VCaP (cell line): ENCODE measurements at regions not wholly inside any gene's neighbourhood (a gene's known extent, or its start where the extent isn't known, plus 50 kb on each side); places are given as distances from the start of the nearest gene placed in this dataset.
"Not testable (repeated sequence)": the region's sequence is repeated elsewhere in the genome, so short reads cannot be mapped to it uniquely, and the experiment has no call there.

Experiments used
- H3K27ac ChIP-seq: fragments of 450-650 bp; 2 replicates; pipeline ENCODE4 v1.5.1; 2017
- TF ChIP-seq, protein P1 (sequence below): fragments of 450-650 bp; conservative IDR thresholded peaks from 2 replicates; pipeline ENCODE4 v1.5.1; 2017; ENCODE audit warnings: mild to moderate bottlenecking, moderate library complexity

DNA sequence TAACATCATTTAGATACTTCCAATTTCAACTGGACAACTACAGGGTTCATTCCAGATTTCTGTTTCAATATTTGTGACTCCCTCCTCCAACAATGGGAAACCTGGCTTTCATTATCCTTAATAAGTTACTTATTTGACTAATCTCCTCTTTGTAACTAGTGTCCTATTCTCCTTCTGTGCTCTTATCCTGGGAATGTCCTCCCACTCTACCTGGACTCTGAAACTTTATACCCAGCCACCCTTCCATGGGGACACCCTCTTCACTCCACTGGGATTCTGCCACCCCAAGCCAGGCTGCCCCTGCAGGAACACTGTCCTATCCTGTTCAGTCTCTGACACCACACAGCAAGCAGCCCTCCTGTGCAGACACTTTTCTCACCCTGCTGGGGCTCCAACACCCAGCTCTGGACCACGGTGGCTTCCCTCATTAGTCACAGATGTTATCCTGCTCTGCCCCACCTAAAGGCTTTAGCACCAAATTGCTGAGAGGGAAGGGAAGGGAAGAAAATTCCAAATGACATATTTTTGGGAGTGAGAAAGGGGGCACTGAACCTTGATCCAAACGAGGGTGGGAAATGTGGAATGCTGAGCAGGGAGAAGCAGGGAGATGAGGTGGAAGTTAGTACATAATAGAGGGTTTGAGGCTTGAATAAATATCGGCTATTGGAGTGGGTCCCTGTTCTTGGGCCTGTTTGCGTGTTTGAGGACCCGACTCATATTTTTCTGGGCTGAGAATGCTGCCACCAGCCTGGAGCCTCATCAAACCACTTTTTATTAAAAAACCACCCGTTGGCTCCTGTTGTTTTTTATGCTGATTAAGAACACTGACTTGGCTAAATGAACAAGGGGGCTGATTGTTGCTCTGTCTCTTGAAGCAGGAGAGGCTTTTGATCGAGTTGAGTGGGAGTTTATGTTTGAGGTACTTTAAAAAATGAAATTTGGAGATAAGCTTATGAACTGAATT, 54.0 kb upstream of the AKIRIN2 start:
- H3K27ac ChIP-seq = no peak overlapping the region
- TF ChIP-seq, protein P1, sequence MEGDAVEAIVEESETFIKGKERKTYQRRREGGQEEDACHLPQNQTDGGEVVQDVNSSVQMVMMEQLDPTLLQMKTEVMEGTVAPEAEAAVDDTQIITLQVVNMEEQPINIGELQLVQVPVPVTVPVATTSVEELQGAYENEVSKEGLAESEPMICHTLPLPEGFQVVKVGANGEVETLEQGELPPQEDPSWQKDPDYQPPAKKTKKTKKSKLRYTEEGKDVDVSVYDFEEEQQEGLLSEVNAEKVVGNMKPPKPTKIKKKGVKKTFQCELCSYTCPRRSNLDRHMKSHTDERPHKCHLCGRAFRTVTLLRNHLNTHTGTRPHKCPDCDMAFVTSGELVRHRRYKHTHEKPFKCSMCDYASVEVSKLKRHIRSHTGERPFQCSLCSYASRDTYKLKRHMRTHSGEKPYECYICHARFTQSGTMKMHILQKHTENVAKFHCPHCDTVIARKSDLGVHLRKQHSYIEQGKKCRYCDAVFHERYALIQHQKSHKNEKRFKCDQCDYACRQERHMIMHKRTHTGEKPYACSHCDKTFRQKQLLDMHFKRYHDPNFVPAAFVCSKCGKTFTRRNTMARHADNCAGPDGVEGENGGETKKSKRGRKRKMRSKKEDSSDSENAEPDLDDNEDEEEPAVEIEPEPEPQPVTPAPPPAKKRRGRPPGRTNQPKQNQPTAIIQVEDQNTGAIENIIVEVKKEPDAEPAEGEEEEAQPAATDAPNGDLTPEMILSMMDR = no peak

- H3K27ac ChIP-seq = no peak overlapping the region
- TF ChIP-seq, protein P1 = no peak
Observed at GRCh38 chr6:87754828-87755227, 52.8 kb upstream of the AKIRIN2 start.

- no peak overlapping the region for H3K27ac ChIP-seq
- TF ChIP-seq, protein P1 = no peak
Observed at GRCh38 chr6:87753131-87753685, 51.2 kb upstream of the AKIRIN2 start.

GRCh38 chr6:87752503-87752902, 50.5 kb upstream of the AKIRIN2 start:
- H3K27ac ChIP-seq = not testable (repeated sequence)
